ENCODE measurements at regions not wholly inside any gene's neighbourhood (a gene's known extent, or its start where the extent isn't known, plus 50 kb on each side); places are given as distances from the start of the nearest gene placed in this dataset.

DNA sequence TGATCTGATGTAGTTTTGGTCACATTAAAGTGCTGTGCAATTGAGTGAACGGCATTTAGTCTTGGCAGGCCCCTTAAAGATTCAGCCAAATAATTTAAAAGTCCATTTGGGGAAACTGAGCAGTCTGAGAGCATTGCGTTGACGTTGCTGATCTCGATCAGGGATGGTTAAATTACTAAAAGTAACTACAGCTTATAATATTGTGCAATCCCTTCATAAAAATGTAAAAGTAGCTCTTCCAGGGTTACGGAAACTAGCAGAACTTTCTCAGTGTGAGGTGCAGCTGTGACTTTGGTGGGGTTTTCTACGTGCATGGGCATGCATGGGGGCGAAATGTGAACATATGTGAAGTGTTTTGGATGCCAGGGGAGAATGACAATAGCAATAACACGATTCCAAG, 184.5 kb upstream of the RNF32 start:
- no peak for DNase-seq
- Mint-ChIP-seq H3K27ac (no peak overlapping the region), H3K4me3 (no peak overlapping the region), H3K9me3 (no peaks in the 10 kb centered on the region), H3K27me3 (peaks cover 34% of the 10 kb centered on the region), H3K4me1 (ENCODE audit: low read depth) (no peaks in the 10 kb centered on the region), H3K36me3 (ENCODE audit: low read depth) (no peaks in the 10 kb centered on the region)
- TF ChIP-seq, protein P1, sequence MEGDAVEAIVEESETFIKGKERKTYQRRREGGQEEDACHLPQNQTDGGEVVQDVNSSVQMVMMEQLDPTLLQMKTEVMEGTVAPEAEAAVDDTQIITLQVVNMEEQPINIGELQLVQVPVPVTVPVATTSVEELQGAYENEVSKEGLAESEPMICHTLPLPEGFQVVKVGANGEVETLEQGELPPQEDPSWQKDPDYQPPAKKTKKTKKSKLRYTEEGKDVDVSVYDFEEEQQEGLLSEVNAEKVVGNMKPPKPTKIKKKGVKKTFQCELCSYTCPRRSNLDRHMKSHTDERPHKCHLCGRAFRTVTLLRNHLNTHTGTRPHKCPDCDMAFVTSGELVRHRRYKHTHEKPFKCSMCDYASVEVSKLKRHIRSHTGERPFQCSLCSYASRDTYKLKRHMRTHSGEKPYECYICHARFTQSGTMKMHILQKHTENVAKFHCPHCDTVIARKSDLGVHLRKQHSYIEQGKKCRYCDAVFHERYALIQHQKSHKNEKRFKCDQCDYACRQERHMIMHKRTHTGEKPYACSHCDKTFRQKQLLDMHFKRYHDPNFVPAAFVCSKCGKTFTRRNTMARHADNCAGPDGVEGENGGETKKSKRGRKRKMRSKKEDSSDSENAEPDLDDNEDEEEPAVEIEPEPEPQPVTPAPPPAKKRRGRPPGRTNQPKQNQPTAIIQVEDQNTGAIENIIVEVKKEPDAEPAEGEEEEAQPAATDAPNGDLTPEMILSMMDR (IDR thresholded peaks at IDR 0.05): no peak
- peaks cover 0 to 3% of the 10 kb centered on the region in 2 experiments for H3K9me3 ChIP-seq (ENCODE audit: control insufficient read depth in 1 of 2, insufficient read depth in 1 of 2, low read length in 2 of 2)
- CTCF ChIA-PET: no interaction called here
- H3K4me3 ChIP-seq (ENCODE audit: low read length): no peak overlapping the region
- POLR2A ChIA-PET: no interaction called here
- peaks cover 3 to 6% of the 10 kb centered on the region in 2 experiments for H3K27me3 ChIP-seq (ENCODE audit: control insufficient read depth in 1 of 2, insufficient read depth in 2 of 2, low read length in 2 of 2)
- intact Hi-C loops (cut with DNase I, micrococcal nuclease): no loop called here
- ATAC-seq (ENCODE audit: poor library complexity): no peak
- H3K36me3 ChIP-seq (ENCODE audit: insufficient read depth, low read length): no peaks in the 10 kb centered on the region
- H3K27ac ChIP-seq (ENCODE audit: low read depth in 1 of 2, low read length in 2 of 2): no peak overlapping the region
- no peaks in the 10 kb centered on the region for H3K4me1 ChIP-seq (ENCODE audit: insufficient read depth, low read length)

DNA sequence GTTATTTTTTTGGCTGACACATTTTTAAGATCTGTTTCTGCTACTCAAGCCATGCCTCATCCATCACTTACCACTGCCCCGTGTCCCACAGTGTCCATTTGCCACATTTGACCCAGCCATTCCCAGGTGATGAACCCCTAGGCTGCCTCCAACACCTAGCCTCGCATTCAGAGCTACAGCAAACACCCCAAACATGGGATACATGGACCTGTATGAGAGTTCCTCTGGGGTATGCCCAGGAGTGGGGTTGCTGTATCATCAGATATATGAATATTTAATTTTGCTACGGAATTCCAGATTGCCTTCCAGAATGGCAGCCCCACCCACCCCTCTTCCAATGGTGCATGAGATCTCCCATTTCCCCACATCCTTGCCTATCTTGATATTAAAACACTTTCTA, 190.1 kb upstream of the RNF32 start:
- Mint-ChIP-seq H3K36me3 (ENCODE audit: low read depth) (no peaks in the 10 kb centered on the region), H3K27me3 (peaks cover 18% of the 10 kb centered on the region), H3K4me1 (ENCODE audit: low read depth) (no peaks in the 10 kb centered on the region), H3K27ac (no peak overlapping the region), H3K4me3 (no peak overlapping the region), H3K9me3 (no peaks in the 10 kb centered on the region)
- POLR2A ChIA-PET: no interaction called here
- intact Hi-C loops (cut with DNase I, micrococcal nuclease): no loop called here
- CTCF ChIA-PET: no interaction called here
- Histone ChIP-seq H3K9me3 (ENCODE audit: control insufficient read depth in 1 of 2, insufficient read depth in 1 of 2, low read length in 2 of 2) (peaks cover 0 to 13% of the 10 kb centered on the region in 2 experiments), H3K27me3 (ENCODE audit: control insufficient read depth in 1 of 2, insufficient read depth in 2 of 2, low read length in 2 of 2) (peaks cover 0 to 6% of the 10 kb centered on the region in 2 experiments), H3K4me1 (ENCODE audit: insufficient read depth, low read length) (no peaks in the 10 kb centered on the region), H3K27ac (ENCODE audit: low read depth in 1 of 2, low read length in 2 of 2) (no peak overlapping the region), H3K4me3 (ENCODE audit: low read length) (no peak overlapping the region), H3K36me3 (ENCODE audit: insufficient read depth, low read length) (no peaks in the 10 kb centered on the region)
- DNase-seq (no peak), ATAC-seq (ENCODE audit: poor library complexity) (no peak)
- TF ChIP-seq, protein P1 (IDR thresholded peaks at IDR 0.05): no peak

DNA sequence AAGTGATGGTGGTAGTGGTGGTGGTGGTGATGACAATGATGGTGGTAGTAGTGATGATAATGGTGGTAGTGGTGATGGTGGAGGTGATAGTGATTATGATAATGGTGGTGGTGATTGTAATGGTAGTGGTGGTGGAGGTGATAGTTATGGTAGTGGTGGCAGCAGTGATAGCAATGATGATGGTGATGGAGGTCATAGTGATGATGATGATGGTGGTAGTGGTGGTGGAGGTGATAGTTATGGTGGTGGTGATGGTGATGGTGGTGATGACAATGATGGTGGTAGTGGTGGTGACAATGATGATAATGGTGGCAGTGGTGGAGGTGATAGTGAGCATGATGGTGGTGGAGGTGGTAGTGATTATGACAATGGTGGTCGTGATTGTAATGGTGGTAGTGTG, 191.7 kb upstream of the RNF32 start:
- CTCF ChIA-PET: no interaction called here
- Mint-ChIP-seq H3K4me3 (no peak overlapping the region), H3K4me1 (ENCODE audit: low read depth) (no peaks in the 10 kb centered on the region), H3K27ac (no peak overlapping the region), H3K36me3 (ENCODE audit: low read depth) (no peaks in the 10 kb centered on the region), H3K27me3 (peaks cover 14% of the 10 kb centered on the region), H3K9me3 (no peaks in the 10 kb centered on the region)
- no peaks in the 10 kb centered on the region for H3K36me3 ChIP-seq (ENCODE audit: insufficient read depth, low read length)
- DNase-seq: no peak
- ATAC-seq (ENCODE audit: poor library complexity): no peak
- no peaks in the 10 kb centered on the region for H3K4me1 ChIP-seq (ENCODE audit: insufficient read depth, low read length)
- TF ChIP-seq, protein P1 (IDR thresholded peaks at IDR 0.05): no peak
- POLR2A ChIA-PET: no interaction called here
- H3K27ac ChIP-seq (ENCODE audit: low read depth in 1 of 2, low read length in 2 of 2): no peak overlapping the region
- intact Hi-C loops (cut with DNase I, micrococcal nuclease): no loop called here
- peaks cover 0 to 24% of the 10 kb centered on the region in 2 experiments for H3K9me3 ChIP-seq (ENCODE audit: control insufficient read depth in 1 of 2, insufficient read depth in 1 of 2, low read length in 2 of 2)
- no peak overlapping the region for H3K4me3 ChIP-seq (ENCODE audit: low read length)
- H3K27me3 ChIP-seq (ENCODE audit: control insufficient read depth in 1 of 2, insufficient read depth in 2 of 2, low read length in 2 of 2): no peaks in the 10 kb centered on the region

Data from CD4-positive, alpha-beta T cell (primary cell).